Esophagus muscularis mucosa (tissue), 3 donors: ENCODE measurements at regions not wholly inside any gene's neighbourhood (a gene's known extent, or its start where the extent isn't known, plus 50 kb on each side); places are given as distances from the start of the nearest gene placed in this dataset.

Experiments used
- EP300 ChIP-seq: sonication (generic); formaldehyde crosslinking; IDR thresholded peaks from one replicate; pipeline ENCODE4 v1.6.1; 2017; ENCODE audit warnings: antibody characterized with exemption
- TF ChIP-seq, protein P1 (sequence below), 3 experiments: fragments of 200-600 bp in 2 of 3; fragments of 450-650 bp in 1 of 3; sonication (generic) in 2 of 3; IDR thresholded peaks; one replicate each; pipeline ENCODE4 v1.5.1; 2017 to 2019; ENCODE audit warnings: antibody characterized with exemption in 3 of 3, mild to moderate bottlenecking in 2 of 3, moderate library complexity in 1 of 3

GRCh38 chr20:1790386-1790785 lies 104.8 kb upstream of the SIRPA start:
- no peak for TF ChIP-seq EP300
- TF ChIP-seq, protein P1, sequence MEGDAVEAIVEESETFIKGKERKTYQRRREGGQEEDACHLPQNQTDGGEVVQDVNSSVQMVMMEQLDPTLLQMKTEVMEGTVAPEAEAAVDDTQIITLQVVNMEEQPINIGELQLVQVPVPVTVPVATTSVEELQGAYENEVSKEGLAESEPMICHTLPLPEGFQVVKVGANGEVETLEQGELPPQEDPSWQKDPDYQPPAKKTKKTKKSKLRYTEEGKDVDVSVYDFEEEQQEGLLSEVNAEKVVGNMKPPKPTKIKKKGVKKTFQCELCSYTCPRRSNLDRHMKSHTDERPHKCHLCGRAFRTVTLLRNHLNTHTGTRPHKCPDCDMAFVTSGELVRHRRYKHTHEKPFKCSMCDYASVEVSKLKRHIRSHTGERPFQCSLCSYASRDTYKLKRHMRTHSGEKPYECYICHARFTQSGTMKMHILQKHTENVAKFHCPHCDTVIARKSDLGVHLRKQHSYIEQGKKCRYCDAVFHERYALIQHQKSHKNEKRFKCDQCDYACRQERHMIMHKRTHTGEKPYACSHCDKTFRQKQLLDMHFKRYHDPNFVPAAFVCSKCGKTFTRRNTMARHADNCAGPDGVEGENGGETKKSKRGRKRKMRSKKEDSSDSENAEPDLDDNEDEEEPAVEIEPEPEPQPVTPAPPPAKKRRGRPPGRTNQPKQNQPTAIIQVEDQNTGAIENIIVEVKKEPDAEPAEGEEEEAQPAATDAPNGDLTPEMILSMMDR (IDR thresholded peaks at IDR 0.05) = no peak
